ENCODE measurements at regions not wholly inside any gene's neighbourhood (a gene's known extent, or its start where the extent isn't known, plus 50 kb on each side); places are given as distances from the start of the nearest gene placed in this dataset.

- no peak for DNase-seq (ENCODE audit: low spot score in 2 of 2, unreplicated experiment in 2 of 2)
- Mint-ChIP-seq H3K4me1 (peaks cover 26% of the 10 kb centered on the region), H3K27me3 (ENCODE audit: low read depth) (no peaks in the 10 kb centered on the region), H3K4me3 (no peak overlapping the region), H3K27ac (peak overlapping the region; percentile 45), H3K9me3 (no peaks in the 10 kb centered on the region), H3K36me3 (peaks cover 10% of the 10 kb centered on the region)
- TF ChIP-seq, protein P1, sequence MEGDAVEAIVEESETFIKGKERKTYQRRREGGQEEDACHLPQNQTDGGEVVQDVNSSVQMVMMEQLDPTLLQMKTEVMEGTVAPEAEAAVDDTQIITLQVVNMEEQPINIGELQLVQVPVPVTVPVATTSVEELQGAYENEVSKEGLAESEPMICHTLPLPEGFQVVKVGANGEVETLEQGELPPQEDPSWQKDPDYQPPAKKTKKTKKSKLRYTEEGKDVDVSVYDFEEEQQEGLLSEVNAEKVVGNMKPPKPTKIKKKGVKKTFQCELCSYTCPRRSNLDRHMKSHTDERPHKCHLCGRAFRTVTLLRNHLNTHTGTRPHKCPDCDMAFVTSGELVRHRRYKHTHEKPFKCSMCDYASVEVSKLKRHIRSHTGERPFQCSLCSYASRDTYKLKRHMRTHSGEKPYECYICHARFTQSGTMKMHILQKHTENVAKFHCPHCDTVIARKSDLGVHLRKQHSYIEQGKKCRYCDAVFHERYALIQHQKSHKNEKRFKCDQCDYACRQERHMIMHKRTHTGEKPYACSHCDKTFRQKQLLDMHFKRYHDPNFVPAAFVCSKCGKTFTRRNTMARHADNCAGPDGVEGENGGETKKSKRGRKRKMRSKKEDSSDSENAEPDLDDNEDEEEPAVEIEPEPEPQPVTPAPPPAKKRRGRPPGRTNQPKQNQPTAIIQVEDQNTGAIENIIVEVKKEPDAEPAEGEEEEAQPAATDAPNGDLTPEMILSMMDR (IDR thresholded peaks at IDR 0.05; ENCODE audit: unreplicated experiment), result no peak
These were observed 55.1 kb upstream of the RASA2 start for GRCh38 chr3:141431411-141432378.

DNA sequence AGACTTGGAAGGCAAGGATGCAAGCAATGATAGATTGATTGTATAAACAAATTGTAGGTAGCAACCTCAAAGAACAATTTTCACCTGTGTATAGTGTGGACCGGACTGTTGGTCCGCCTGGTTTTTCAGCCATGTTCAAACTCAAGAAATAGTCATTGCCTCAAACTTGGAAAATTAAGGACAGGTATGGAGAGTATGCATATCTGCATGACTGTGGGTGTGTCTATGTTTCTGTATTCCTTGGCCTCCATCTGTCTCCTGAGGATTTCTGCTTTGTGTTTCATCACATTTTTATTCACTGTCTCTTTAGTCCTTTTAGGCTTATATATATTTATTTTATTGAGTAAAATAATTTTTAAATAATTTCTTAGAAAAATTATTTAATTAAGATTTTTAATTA, 53.9 kb upstream of the RASA2 start:
- TF ChIP-seq, protein P1 (IDR thresholded peaks at IDR 0.05; ENCODE audit: unreplicated experiment), result no peak
- no peak for DNase-seq (ENCODE audit: low spot score in 2 of 2, unreplicated experiment in 2 of 2)
- Mint-ChIP-seq H3K27me3 (ENCODE audit: low read depth) (no peaks in the 10 kb centered on the region), H3K4me3 (no peak overlapping the region), H3K27ac (no peak overlapping the region), H3K4me1 (peaks cover 20% of the 10 kb centered on the region), H3K9me3 (no peaks in the 10 kb centered on the region), H3K36me3 (peaks cover 10% of the 10 kb centered on the region)

DNA sequence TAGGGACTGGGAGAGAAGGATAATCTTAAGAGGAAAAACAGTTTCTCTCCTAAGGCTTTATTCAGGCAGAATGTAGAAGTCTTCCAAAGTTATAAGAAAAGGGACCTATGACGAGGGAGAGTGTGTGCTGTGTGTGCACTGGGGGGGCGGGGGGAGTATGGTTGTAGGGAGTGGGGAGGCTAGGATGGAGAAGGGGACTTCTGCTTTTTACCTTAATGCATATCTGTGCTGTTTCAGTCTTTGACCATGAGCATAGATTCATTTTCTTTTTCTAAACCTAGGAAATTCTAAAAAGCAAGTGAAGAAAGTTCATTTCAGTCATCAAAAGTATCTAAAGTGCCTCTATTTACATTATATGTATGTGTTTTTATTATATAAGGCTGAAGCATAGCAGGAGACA, 52.6 kb upstream of the RASA2 start:
- TF ChIP-seq, protein P1 (IDR thresholded peaks at IDR 0.05; ENCODE audit: unreplicated experiment), result no peak
- DNase-seq (ENCODE audit: low spot score in 2 of 2, unreplicated experiment in 2 of 2), result no peak
- Mint-ChIP-seq H3K36me3 (peaks cover 10% of the 10 kb centered on the region), H3K9me3 (no peaks in the 10 kb centered on the region), H3K4me3 (no peak overlapping the region), H3K27me3 (ENCODE audit: low read depth) (no peaks in the 10 kb centered on the region), H3K27ac (peak overlapping the region; percentile 59), H3K4me1 (peaks cover 20% of the 10 kb centered on the region)

DNA sequence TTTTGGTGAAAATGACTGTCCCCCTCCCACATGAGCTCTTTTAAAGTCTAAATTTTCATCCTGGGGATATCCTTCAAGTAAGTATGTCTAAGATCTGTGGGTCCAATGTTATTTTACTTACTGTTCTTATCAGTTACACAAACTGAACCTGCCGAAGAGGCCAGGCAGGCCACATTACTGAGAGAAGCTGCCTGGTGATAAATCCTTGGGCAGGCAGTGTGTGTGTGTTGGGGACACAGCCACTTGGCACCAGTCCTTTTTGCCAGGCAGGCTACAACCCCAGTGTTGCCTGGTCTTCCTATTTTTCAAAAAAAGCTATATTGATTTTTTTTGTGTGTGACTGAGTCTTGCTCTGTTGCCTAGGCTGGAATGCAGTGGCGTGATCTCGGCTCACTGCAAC, 50.6 kb upstream of the RASA2 start:
- peak overlapping the region; percentile 86 for H3K27ac Mint-ChIP-seq
- no peaks in the 10 kb centered on the region for H3K27me3 Mint-ChIP-seq (ENCODE audit: low read depth)
- peaks cover 29% of the 10 kb centered on the region for H3K4me1 Mint-ChIP-seq
- H3K9me3 Mint-ChIP-seq, result no peaks in the 10 kb centered on the region
- no peak overlapping the region for H3K4me3 Mint-ChIP-seq
- peak in 1 of 2 experiments; percentile 17 for DNase-seq (ENCODE audit: low spot score in 2 of 2, unreplicated experiment in 2 of 2)
- H3K36me3 Mint-ChIP-seq, result peaks cover 6% of the 10 kb centered on the region
- TF ChIP-seq, protein P1 (IDR thresholded peaks at IDR 0.05; ENCODE audit: unreplicated experiment), result no peak

All from mesothelial cell of epicardium (in vitro differentiated cells).